ENCODE measurements at regions not wholly inside any gene's neighbourhood (a gene's known extent, or its start where the extent isn't known, plus 50 kb on each side); places are given as distances from the start of the nearest gene placed in this dataset.

DNA sequence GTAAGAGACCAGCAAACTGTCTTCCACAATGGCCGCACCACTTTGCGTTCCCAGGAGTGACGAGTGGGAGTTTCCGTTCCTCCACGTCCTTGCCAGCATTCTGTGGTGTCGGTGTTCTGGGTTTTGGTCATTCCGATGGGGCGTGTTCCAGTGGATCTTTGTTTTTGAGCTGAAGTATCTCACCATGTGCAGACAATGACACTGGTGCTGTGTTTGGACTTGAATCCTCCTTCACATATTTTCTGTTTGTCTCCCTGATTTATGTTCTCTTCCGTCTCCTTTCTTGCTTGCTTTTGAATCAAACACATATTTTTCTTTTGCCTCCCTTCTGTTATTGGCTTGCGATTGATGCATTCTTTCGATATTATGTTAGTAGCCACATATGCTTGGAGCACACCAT lies 60.8 kb upstream of the IRX4 start:
- TF ChIP-seq, protein P1, sequence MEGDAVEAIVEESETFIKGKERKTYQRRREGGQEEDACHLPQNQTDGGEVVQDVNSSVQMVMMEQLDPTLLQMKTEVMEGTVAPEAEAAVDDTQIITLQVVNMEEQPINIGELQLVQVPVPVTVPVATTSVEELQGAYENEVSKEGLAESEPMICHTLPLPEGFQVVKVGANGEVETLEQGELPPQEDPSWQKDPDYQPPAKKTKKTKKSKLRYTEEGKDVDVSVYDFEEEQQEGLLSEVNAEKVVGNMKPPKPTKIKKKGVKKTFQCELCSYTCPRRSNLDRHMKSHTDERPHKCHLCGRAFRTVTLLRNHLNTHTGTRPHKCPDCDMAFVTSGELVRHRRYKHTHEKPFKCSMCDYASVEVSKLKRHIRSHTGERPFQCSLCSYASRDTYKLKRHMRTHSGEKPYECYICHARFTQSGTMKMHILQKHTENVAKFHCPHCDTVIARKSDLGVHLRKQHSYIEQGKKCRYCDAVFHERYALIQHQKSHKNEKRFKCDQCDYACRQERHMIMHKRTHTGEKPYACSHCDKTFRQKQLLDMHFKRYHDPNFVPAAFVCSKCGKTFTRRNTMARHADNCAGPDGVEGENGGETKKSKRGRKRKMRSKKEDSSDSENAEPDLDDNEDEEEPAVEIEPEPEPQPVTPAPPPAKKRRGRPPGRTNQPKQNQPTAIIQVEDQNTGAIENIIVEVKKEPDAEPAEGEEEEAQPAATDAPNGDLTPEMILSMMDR (IDR thresholded peaks at IDR 0.05; ENCODE audit: insufficient read depth, low read length, poor library complexity, severe bottlenecking), result no peak
- no peak for TF ChIP-seq EZH2phosphoT487 (conservative IDR thresholded peaks at IDR 0.05; ENCODE audit: low read length)
